ENCODE measurements at regions not wholly inside any gene's neighbourhood (a gene's known extent, or its start where the extent isn't known, plus 50 kb on each side); places are given as distances from the start of the nearest gene placed in this dataset.

GRCh38 chr10:60454336-60454735 lies 64.7 kb upstream of the ANK3 start:
- DNase-seq (ENCODE audit: low spot score in 2 of 2, unreplicated experiment in 2 of 2), result no peak
- Mint-ChIP-seq H3K27ac (no peak overlapping the region), H3K4me3 (no peak overlapping the region), H3K36me3 (peaks cover 8% of the 10 kb centered on the region), H3K4me1 (peaks cover 3% of the 10 kb centered on the region), H3K27me3 (ENCODE audit: low read depth) (no peaks in the 10 kb centered on the region), H3K9me3 (no peaks in the 10 kb centered on the region)
- no peak for TF ChIP-seq CTCF (IDR thresholded peaks at IDR 0.05; ENCODE audit: unreplicated experiment)

- no peaks in the 10 kb centered on the region for H3K4me1 Mint-ChIP-seq
- no peak for DNase-seq (ENCODE audit: low spot score in 2 of 2, unreplicated experiment in 2 of 2)
- no peak overlapping the region for H3K27ac Mint-ChIP-seq
- H3K4me3 Mint-ChIP-seq, result no peak overlapping the region
- TF ChIP-seq CTCF (IDR thresholded peaks at IDR 0.05; ENCODE audit: unreplicated experiment), result no peak
- H3K36me3 Mint-ChIP-seq, result peaks cover 8% of the 10 kb centered on the region
- H3K27me3 Mint-ChIP-seq (ENCODE audit: low read depth), result no peaks in the 10 kb centered on the region
- no peaks in the 10 kb centered on the region for H3K9me3 Mint-ChIP-seq
Measured at GRCh38 chr10:60453036-60453435, 63.4 kb upstream of the ANK3 start.

GRCh38 chr10:60450291-60450690 lies 60.6 kb upstream of the ANK3 start:
- Mint-ChIP-seq H3K27ac (no peak overlapping the region), H3K4me3 (no peak overlapping the region), H3K4me1 (peaks cover 23% of the 10 kb centered on the region), H3K9me3 (no peaks in the 10 kb centered on the region), H3K36me3 (peaks cover 8% of the 10 kb centered on the region), H3K27me3 (ENCODE audit: low read depth) (no peaks in the 10 kb centered on the region)
- no peak for TF ChIP-seq CTCF (IDR thresholded peaks at IDR 0.05; ENCODE audit: unreplicated experiment)
- DNase-seq (ENCODE audit: low spot score in 2 of 2, unreplicated experiment in 2 of 2), result no peak

- Mint-ChIP-seq H3K27me3 (ENCODE audit: low read depth) (no peaks in the 10 kb centered on the region), H3K4me1 (peaks cover 38% of the 10 kb centered on the region), H3K9me3 (no peaks in the 10 kb centered on the region), H3K36me3 (peaks cover 8% of the 10 kb centered on the region), H3K27ac (peak overlapping the region; percentile 37), H3K4me3 (no peak overlapping the region)
- no peak for TF ChIP-seq CTCF (IDR thresholded peaks at IDR 0.05; ENCODE audit: unreplicated experiment)
- DNase-seq (ENCODE audit: low spot score in 2 of 2, unreplicated experiment in 2 of 2), result no peak
Measured at GRCh38 chr10:60448246-60448645, 58.6 kb upstream of the ANK3 start.

- no peaks in the 10 kb centered on the region for H3K27me3 Mint-ChIP-seq (ENCODE audit: low read depth)
- peak overlapping the region; percentile 77 for H3K27ac Mint-ChIP-seq
- no peak for DNase-seq (ENCODE audit: low spot score in 2 of 2, unreplicated experiment in 2 of 2)
- H3K9me3 Mint-ChIP-seq, result no peaks in the 10 kb centered on the region
- TF ChIP-seq CTCF (IDR thresholded peaks at IDR 0.05; ENCODE audit: unreplicated experiment), result no peak
- peaks cover 46% of the 10 kb centered on the region for H3K4me1 Mint-ChIP-seq
- no peak overlapping the region for H3K4me3 Mint-ChIP-seq
- H3K36me3 Mint-ChIP-seq, result peaks cover 8% of the 10 kb centered on the region
Measured at GRCh38 chr10:60446851-60447250, 57.2 kb upstream of the ANK3 start.
